ENCODE measurements at regions not wholly inside any gene's neighbourhood (a gene's known extent, or its start where the extent isn't known, plus 50 kb on each side); places are given as distances from the start of the nearest gene placed in this dataset.

- intact Hi-C loops (cut with micrococcal nuclease), result no loop called here
Measured at GRCh38 chr7:155999631-156000489, 187.6 kb upstream of the SHH start.

DNA sequence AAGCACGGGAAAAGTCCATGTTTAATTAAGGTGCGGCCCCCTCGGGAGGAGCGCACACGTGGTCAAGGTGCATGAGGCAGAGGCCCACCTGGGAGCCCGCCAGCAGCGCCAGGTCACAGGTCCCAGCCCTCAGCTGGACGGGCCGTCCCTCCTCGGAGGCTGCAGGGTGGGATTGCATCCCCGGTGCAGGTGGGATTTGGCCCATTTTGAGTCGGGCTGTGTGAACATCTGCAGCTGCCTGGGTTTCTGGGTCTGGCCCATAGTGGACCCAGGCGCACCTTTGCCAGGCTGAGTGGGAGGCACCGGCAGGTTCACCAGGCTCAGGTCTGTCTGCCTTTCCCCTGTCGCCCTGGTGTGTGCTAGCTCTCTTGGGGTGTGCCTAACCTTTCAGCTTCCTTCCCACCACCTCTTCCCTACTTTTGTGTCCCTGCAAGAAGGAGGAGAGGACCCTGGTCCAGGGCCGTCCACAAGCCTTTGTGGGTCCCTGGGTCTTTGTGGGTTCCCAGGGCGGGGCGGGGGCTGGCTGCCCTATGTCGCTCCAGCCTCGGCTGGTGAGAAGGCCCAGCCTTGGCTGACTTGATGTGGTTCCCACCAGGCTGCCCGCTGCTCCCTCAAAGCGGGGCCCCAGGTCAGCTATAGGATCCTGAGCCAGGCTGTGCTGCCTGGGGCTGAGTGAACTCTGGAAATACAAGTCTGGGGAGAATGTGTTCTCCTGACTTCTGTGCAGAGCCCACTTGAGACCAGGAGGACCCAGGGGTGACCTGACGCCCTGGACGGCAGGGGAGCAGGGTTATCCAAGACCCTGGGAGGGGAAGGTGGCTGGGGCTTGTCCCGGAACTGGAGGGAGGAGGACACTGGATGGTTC lies 186.7 kb upstream of the SHH start:
- intact Hi-C loops (cut with micrococcal nuclease), result no loop called here

DNA sequence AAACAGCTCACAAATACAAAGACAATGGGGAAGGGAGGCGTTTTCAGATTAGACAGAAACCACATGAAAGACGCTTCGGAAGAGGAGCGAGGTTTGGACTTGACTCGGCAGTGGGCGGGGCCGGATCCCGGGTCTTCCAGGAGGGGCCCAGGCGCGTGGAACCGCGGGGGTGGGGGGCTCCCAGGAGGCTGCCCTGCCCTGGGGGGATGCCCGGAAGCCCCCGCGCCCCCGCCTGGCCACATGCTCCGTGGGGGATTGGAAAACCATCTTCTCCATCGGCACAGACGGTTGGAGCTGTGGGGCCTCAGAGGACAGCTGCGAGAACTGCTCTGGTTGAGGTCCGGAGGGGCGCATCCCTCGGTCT lies 186.0 kb upstream of the SHH start:
- intact Hi-C loops (cut with micrococcal nuclease), result no loop called here

DNA sequence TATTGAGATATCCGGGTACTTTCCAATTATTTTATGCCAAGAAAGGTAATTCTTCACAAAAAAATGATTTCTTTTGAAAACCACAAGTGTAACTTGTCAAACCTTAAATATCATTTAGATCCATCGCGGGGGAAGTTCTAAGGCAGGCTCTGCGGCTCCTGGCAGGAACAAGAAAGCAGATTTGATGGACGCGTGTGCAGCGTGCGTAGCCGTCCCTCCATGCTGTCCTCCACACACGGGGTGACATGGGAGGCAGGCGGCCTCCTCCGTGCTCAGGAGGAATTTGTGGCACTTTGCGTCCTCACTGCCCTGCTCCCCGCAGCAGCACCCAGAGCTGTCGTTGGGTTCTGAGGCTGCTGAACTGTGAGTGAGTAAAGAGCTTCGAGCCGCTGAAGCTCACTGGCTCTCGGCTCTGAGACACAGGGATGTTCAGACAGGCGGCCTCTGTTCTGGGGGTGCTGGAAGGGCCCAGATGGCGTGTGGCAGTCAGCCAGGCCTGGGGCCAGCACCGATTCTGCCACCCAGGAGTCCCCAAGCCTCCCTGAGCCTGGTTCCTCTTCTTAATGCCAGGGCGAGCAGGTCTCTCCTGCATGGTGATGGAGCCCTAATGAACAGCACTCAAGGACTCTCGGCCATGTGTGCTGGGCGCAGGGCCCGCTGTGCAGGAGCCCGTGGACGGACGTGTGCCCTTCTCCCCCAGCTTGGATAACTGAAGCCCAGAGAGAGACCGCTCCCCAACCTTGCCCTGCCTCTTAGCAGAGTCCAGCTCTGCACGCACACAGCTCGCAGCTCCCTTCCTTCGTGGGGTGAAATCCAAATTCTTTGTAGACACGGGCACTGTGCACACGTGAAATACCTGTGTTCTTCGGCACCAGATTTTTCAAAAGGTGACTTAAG lies 185.4 kb upstream of the SHH start:
- intact Hi-C loops (cut with micrococcal nuclease), result no loop called here

DNA sequence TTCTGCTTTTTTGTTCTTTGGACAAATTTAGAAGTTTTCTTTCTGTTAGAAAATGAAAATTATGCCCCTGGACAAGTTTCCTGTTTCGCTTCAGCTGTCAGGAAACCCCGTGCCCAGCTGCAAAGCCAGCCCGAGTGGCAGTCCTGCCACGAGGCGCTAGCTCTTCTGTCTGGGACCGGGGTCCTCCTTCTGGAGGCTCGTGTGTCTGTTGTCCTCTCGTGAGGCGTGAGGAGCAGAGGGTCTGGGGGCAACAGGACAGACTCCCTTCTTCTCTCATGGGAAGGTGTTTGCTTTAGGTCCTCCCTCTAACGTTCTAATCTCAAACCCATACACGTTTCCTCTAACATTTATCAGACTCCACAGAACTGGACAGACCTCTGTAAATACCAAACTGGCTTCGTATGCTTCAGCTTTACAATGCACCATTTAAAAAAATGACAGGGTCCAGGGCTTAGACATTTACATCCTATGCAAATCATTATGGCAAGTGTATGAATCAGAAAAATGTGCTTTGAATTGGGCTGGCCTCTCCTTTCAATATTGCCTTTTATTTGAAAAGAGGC lies 184.5 kb upstream of the SHH start:
- intact Hi-C loops (cut with micrococcal nuclease), result no loop called here

GRCh38 chr7:155995183-155995612 lies 182.9 kb upstream of the SHH start:
- intact Hi-C loops (cut with micrococcal nuclease), result no loop called here

- intact Hi-C loops (cut with micrococcal nuclease), result no loop called here
Measured at GRCh38 chr7:155994279-155994811, 182.1 kb upstream of the SHH start.

- intact Hi-C loops (cut with micrococcal nuclease), result no loop called here
Measured at GRCh38 chr7:155993420-155994278, 181.4 kb upstream of the SHH start.

DNA sequence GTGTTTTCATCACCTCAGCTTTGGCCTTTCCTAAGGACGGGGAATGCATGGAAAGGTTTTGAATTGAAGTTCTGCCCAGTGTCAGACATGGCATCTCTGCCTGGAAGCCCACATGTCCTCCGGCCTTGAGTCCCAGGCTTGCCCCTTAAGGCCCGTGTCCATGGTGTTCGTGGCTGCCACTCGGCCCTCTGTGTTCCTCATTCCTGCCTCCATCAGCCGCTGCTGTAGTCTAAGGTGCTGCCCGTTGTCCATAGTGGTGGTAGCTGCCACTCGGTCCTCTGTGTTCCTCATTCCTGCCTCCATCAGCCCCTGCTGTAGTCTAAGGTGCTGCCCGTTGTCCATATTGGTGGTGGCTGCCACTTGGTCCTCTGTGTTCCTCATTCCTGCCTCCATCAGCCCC lies 180.7 kb upstream of the SHH start:
- intact Hi-C loops (cut with micrococcal nuclease), result no loop called here

DNA sequence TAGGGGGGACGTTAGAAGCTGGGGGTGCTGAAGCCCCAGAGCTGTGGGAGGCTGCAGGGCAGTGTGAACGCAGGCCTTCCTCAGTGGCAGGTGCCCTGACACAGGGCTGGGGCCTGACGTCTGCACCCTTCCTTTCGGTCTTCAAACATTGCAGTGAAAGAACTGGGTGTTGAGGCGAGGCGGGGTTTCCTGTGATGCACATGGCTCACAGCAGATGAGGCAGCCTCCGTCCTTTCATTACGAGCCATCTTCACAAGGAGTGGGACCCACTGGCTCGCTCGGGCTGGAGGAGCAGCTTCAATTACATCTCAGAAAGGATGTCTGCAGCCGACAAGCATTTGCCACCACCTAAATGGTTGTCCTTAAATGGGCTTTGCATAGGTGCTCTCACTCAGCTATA lies 180.3 kb upstream of the SHH start:
- intact Hi-C loops (cut with micrococcal nuclease), result no loop called here

DNA sequence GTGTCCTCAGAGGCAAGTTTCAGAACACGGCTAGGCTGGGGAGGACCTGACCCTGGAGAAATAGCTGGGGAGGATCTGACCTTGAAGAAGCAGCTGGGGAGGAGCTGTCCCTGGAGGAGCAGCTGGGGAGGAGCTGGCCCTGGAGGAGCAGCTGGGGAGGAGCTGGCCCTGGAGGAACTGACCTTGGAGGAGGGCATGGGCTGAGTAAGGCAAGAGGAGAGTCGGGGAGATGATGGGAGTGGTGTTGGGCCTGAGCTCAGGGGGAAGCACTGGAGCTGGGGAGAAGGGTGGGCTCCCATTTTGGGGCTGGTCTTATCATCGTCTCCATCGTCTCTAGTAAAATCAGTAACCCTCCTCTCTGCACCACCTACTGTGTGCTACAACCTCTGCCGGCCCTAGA lies 179.8 kb upstream of the SHH start:
- intact Hi-C loops (cut with micrococcal nuclease), result no loop called here

GRCh38 chr7:155991470-155991869 lies 179.2 kb upstream of the SHH start:
- intact Hi-C loops (cut with micrococcal nuclease), result no loop called here

- intact Hi-C loops (cut with micrococcal nuclease), result no loop called here
Measured at GRCh38 chr7:155988416-155988815, 176.2 kb upstream of the SHH start.

- intact Hi-C loops (cut with micrococcal nuclease), result no loop called here
Measured at GRCh38 chr7:155987681-155988235, 175.5 kb upstream of the SHH start.

- intact Hi-C loops (cut with micrococcal nuclease), result no loop called here
Measured at GRCh38 chr7:155986497-155987160, 174.4 kb upstream of the SHH start.

DNA sequence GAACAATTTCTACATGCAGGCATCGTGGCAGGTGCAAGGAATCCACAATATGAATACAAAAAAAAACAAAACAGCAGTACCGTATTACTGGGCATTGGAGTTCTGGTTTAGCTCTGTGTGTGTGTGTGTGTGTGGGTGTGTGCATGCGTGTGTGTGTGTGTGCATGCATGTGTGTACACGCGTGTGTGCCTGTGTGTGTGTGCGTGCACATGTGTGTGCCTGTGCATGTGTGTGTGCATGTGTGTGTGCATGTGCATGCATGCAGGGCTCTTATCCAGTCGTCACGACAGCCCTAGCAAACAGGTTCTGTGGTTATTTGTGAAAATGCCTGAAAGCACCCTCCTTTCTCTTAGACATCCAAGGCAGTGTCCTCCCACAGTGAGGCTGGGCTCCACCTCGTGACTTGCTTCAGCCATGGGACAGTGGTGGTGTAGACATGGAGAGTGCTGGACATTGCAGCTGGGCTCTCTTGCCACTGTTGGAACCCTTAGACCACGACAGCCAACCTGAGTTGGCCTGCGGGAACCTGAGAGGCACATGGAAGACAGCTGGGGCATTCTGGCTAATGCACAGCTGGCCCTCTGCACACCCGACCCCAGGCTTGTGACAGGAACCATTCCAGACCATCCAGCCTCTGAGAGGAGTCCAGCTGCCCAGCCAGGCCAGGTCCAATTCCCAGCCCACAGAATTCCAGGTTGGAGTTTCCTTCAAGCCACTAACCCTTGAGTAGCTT lies 173.4 kb upstream of the SHH start:
- intact Hi-C loops (cut with micrococcal nuclease), result no loop called here

GRCh38 chr7:155984609-155985405 lies 172.5 kb upstream of the SHH start:
- intact Hi-C loops (cut with micrococcal nuclease), result no loop called here
